ENCODE measurements at regions not wholly inside any gene's neighbourhood (a gene's known extent, or its start where the extent isn't known, plus 50 kb on each side); places are given as distances from the start of the nearest gene placed in this dataset.

GRCh38 chr7:53311205-53311604, 275.8 kb downstream of the POM121L12 start:
- Mint-ChIP-seq H3K4me3 (ENCODE audit: unreplicated experiment) (no peak overlapping the region), H3K36me3 (ENCODE audit: insufficient read depth, unreplicated experiment) (no peaks in the 10 kb centered on the region), H3K27me3 (ENCODE audit: insufficient read depth, unreplicated experiment) (peaks cover 79% of the 10 kb centered on the region), H3K4me1 (ENCODE audit: insufficient read depth, unreplicated experiment) (no peaks in the 10 kb centered on the region), H3K9me3 (ENCODE audit: unreplicated experiment) (no peaks in the 10 kb centered on the region), H3K27ac (ENCODE audit: low read depth, unreplicated experiment) (no peak overlapping the region)
- no peak for DNase-seq (ENCODE audit: unreplicated experiment)
- TF ChIP-seq CTCF (IDR thresholded peaks at IDR 0.05; ENCODE audit: unreplicated experiment), result no peak
- intact Hi-C loops (cut with micrococcal nuclease), result no loop called here
- no TSS peak for BruUV-seq (replicated peaks)
- ChIA-PET POLR2A (no interaction called here), CTCF (no interaction called here)

GRCh38 chr7:53315981-53316380, 280.5 kb downstream of the POM121L12 start:
- Mint-ChIP-seq H3K36me3 (ENCODE audit: insufficient read depth, unreplicated experiment) (no peaks in the 10 kb centered on the region), H3K27me3 (ENCODE audit: insufficient read depth, unreplicated experiment) (peaks cover 72% of the 10 kb centered on the region), H3K4me3 (ENCODE audit: unreplicated experiment) (no peak overlapping the region), H3K9me3 (ENCODE audit: unreplicated experiment) (no peaks in the 10 kb centered on the region), H3K4me1 (ENCODE audit: insufficient read depth, unreplicated experiment) (no peaks in the 10 kb centered on the region), H3K27ac (ENCODE audit: low read depth, unreplicated experiment) (no peak overlapping the region)
- no peak for TF ChIP-seq CTCF (IDR thresholded peaks at IDR 0.05; ENCODE audit: unreplicated experiment)
- ChIA-PET CTCF (no interaction called here), POLR2A (no interaction called here)
- intact Hi-C loops (cut with micrococcal nuclease), result no loop called here
- BruUV-seq (replicated peaks), result no TSS peak
- DNase-seq (ENCODE audit: unreplicated experiment), result peak; percentile 1

GRCh38 chr7:53318566-53318965, 283.1 kb downstream of the POM121L12 start:
- no TSS peak for BruUV-seq (replicated peaks)
- POLR2A ChIA-PET, result no interaction called here

GRCh38 chr7:53325061-53325460, 289.6 kb downstream of the POM121L12 start:
- H3K4me1 Mint-ChIP-seq (ENCODE audit: insufficient read depth, unreplicated experiment), result no peaks in the 10 kb centered on the region
- no TSS peak for BruUV-seq (replicated peaks)
- TF ChIP-seq CTCF (IDR thresholded peaks at IDR 0.05; ENCODE audit: unreplicated experiment), result no peak
- H3K36me3 Mint-ChIP-seq (ENCODE audit: insufficient read depth, unreplicated experiment), result no peaks in the 10 kb centered on the region
- CTCF ChIA-PET, result interaction anchor here (0.7 kb wide), 1 partner anchor 8 kb away, joined by 4 read pairs; no protein-coding TSS in a partner anchor
- peaks cover 21% of the 10 kb centered on the region for H3K27me3 Mint-ChIP-seq (ENCODE audit: insufficient read depth, unreplicated experiment)
- no peak overlapping the region for H3K4me3 Mint-ChIP-seq (ENCODE audit: unreplicated experiment)
- DNase-seq (ENCODE audit: unreplicated experiment), result no peak
- POLR2A ChIA-PET, result no interaction called here
- no peaks in the 10 kb centered on the region for H3K9me3 Mint-ChIP-seq (ENCODE audit: unreplicated experiment)
- intact Hi-C loops (cut with micrococcal nuclease), result no loop called here
- H3K27ac Mint-ChIP-seq (ENCODE audit: low read depth, unreplicated experiment), result no peak overlapping the region

More at GRCh38 chr7:53318566-53318965, 283.1 kb downstream of the POM121L12 start:
- Mint-ChIP-seq H3K4me1 (ENCODE audit: insufficient read depth, unreplicated experiment) (no peaks in the 10 kb centered on the region), H3K36me3 (ENCODE audit: insufficient read depth, unreplicated experiment) (no peaks in the 10 kb centered on the region), H3K9me3 (ENCODE audit: unreplicated experiment) (no peaks in the 10 kb centered on the region), H3K4me3 (ENCODE audit: unreplicated experiment) (no peak overlapping the region), H3K27me3 (ENCODE audit: insufficient read depth, unreplicated experiment) (peaks cover 79% of the 10 kb centered on the region), H3K27ac (ENCODE audit: low read depth, unreplicated experiment) (no peak overlapping the region)
- no peak for TF ChIP-seq CTCF (IDR thresholded peaks at IDR 0.05; ENCODE audit: unreplicated experiment)
- intact Hi-C loops (cut with micrococcal nuclease), result no loop called here
- DNase-seq (ENCODE audit: unreplicated experiment), result no peak
- CTCF ChIA-PET, result no interaction called here

Data from MCF 10A (cell line).